ENCODE measurements at regions not wholly inside any gene's neighbourhood (a gene's known extent, or its start where the extent isn't known, plus 50 kb on each side); places are given as distances from the start of the nearest gene placed in this dataset.
A peak's percentile ranks its signal among the peaks of the same experiment; 100 is the strongest.

DNA sequence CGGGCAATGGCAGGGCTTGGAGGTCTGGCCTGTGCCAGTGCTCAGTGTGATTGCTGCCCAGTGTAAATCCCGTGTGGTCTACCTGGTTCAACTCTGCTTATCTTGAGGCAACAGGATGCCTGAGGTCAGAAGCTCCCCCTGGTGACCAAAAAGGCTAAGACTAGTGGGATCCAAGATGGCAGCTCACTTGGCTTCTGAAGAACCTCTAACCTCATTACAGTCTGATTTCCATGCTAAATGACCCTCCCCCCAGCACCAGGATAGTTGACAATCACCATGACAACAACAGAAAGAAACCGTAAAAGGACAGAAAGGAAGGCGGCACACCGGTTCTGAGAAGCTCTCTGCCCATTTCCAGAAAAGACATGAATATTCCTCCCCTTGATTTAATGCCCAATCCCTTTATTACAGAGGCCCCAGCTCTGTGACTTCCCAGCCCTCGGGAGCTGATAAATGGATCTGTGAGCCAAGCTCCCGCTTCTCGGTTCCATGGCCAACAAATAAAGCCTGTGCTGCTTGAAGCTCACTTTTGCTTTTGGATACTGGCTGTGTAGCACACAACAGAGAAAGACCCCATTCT lies 398.4 kb downstream of the CTTN start:
- no peak for TF ChIP-seq JUNB (IDR thresholded peaks at IDR 0.05; ENCODE audit: unreplicated experiment)
- TF ChIP-seq, protein P1, sequence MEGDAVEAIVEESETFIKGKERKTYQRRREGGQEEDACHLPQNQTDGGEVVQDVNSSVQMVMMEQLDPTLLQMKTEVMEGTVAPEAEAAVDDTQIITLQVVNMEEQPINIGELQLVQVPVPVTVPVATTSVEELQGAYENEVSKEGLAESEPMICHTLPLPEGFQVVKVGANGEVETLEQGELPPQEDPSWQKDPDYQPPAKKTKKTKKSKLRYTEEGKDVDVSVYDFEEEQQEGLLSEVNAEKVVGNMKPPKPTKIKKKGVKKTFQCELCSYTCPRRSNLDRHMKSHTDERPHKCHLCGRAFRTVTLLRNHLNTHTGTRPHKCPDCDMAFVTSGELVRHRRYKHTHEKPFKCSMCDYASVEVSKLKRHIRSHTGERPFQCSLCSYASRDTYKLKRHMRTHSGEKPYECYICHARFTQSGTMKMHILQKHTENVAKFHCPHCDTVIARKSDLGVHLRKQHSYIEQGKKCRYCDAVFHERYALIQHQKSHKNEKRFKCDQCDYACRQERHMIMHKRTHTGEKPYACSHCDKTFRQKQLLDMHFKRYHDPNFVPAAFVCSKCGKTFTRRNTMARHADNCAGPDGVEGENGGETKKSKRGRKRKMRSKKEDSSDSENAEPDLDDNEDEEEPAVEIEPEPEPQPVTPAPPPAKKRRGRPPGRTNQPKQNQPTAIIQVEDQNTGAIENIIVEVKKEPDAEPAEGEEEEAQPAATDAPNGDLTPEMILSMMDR (conservative IDR thresholded peaks at IDR 0.05; ENCODE audit: low read depth in 2 of 2) = peak; percentile 49 to 66
- no peak for TF ChIP-seq POLR2AphosphoS5 (IDR thresholded peaks at IDR 0.05; ENCODE audit: low read depth)
- no peak for TF ChIP-seq EZH2phosphoT487 (IDR thresholded peaks at IDR 0.05; ENCODE audit: unreplicated experiment)
- TF ChIP-seq ZNF114 (CRISPR knock-in tag; IDR thresholded peaks at IDR 0.05) = no peak
- TF ChIP-seq, protein P2, sequence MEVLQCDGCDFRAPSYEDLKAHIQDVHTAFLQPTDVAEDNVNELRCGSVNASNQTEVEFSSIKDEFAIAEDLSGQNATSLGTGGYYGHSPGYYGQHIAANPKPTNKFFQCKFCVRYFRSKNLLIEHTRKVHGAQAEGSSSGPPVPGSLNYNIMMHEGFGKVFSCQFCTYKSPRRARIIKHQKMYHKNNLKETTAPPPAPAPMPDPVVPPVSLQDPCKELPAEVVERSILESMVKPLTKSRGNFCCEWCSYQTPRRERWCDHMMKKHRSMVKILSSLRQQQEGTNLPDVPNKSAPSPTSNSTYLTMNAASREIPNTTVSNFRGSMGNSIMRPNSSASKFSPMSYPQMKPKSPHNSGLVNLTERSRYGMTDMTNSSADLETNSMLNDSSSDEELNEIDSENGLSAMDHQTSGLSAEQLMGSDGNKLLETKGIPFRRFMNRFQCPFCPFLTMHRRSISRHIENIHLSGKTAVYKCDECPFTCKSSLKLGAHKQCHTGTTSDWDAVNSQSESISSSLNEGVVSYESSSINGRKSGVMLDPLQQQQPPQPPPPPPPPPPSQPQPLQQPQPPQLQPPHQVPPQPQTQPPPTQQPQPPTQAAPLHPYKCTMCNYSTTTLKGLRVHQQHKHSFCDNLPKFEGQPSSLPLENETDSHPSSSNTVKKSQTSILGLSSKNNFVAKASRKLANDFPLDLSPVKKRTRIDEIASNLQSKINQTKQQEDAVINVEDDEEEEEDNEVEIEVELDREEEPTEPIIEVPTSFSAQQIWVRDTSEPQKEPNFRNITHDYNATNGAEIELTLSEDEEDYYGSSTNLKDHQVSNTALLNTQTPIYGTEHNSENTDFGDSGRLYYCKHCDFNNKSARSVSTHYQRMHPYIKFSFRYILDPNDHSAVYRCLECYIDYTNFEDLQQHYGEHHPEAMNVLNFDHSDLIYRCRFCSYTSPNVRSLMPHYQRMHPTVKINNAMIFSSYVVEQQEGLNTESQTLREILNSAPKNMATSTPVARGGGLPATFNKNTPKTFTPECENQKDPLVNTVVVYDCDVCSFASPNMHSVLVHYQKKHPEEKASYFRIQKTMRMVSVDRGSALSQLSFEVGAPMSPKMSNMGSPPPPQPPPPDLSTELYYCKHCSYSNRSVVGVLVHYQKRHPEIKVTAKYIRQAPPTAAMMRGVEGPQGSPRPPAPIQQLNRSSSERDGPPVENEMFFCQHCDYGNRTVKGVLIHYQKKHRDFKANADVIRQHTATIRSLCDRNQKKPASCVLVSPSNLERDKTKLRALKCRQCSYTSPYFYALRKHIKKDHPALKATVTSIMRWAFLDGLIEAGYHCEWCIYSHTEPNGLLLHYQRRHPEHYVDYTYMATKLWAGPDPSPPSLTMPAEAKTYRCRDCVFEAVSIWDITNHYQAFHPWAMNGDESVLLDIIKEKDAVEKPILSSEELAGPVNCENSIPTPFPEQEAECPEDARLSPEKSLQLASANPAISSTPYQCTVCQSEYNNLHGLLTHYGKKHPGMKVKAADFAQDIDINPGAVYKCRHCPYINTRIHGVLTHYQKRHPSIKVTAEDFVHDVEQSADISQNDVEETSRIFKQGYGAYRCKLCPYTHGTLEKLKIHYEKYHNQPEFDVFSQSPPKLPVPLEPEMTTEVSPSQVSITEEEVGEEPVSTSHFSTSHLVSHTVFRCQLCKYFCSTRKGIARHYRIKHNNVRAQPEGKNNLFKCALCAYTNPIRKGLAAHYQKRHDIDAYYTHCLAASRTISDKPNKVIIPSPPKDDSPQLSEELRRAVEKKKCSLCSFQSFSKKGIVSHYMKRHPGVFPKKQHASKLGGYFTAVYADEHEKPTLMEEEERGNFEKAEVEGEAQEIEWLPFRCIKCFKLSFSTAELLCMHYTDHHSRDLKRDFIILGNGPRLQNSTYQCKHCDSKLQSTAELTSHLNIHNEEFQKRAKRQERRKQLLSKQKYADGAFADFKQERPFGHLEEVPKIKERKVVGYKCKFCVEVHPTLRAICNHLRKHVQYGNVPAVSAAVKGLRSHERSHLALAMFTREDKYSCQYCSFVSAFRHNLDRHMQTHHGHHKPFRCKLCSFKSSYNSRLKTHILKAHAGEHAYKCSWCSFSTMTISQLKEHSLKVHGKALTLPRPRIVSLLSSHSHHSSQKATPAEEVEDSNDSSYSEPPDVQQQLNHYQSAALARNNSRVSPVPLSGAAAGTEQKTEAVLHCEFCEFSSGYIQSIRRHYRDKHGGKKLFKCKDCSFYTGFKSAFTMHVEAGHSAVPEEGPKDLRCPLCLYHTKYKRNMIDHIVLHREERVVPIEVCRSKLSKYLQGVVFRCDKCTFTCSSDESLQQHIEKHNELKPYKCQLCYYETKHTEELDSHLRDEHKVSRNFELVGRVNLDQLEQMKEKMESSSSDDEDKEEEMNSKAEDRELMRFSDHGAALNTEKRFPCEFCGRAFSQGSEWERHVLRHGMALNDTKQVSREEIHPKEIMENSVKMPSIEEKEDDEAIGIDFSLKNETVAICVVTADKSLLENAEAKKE (CRISPR knock-in tag; IDR thresholded peaks at IDR 0.05) = no peak
- TF ChIP-seq EZH2 (IDR thresholded peaks at IDR 0.05; ENCODE audit: low read depth, unreplicated experiment) = no peak

All from GM23338 (cell line).